ENCODE measurements at regions not wholly inside any gene's neighbourhood (a gene's known extent, or its start where the extent isn't known, plus 50 kb on each side); places are given as distances from the start of the nearest gene placed in this dataset.

- TF ChIP-seq CHD7 (IDR thresholded peaks at IDR 0.05; ENCODE audit: insufficient replicate concordance, low read length) (no peak), POLR2A (IDR thresholded peaks at IDR 0.05; ENCODE audit: control extremely low read depth in 1 of 2, low read depth in 2 of 2, low read length in 2 of 2) (no peak), BACH1 (IDR thresholded peaks at IDR 0.05; ENCODE audit: low read length) (no peak), POLR2AphosphoS5 (IDR thresholded peaks at IDR 0.05; ENCODE audit: low read depth, low read length) (no peak), HDAC6 (IDR thresholded peaks at IDR 0.05; ENCODE audit: low read depth, low read length) (no peak), KDM4A (IDR thresholded peaks at IDR 0.05; ENCODE audit: low read depth, low read length, severe bottlenecking) (no peak), TBP (IDR thresholded peaks at IDR 0.05; ENCODE audit: low read depth, low read length) (no peak), TAF1 (IDR thresholded peaks at IDR 0.05; ENCODE audit: low read depth, low read length) (no peak)
These were observed 52.2 kb upstream of the KCNMB1 start (continued) for GRCh38 chr5:170441393-170441784.

Measured in H1 (cell line).